Suppressor macrophage treated with lipopolysaccharide for 1 hour (primary cell): ENCODE measurements at regions not wholly inside any gene's neighbourhood (a gene's known extent, or its start where the extent isn't known, plus 50 kb on each side); places are given as distances from the start of the nearest gene placed in this dataset.
"Not testable (repeated sequence)": the region's sequence is repeated elsewhere in the genome, so short reads cannot be mapped to it uniquely, and the experiment has no call there.

Experiments used
- DNase-seq, 3 donors: peaks; one replicate each; pipeline ENCODE4 v3.0.0-alpha.2; 2020 to 2022

- DNase-seq = no peak
These were observed 111.6 kb upstream of the BTG1 start for GRCh38 chr12:92257261-92257660.

GRCh38 chr12:92255741-92256140 lies 110.1 kb upstream of the BTG1 start:
- no peak for DNase-seq

- no peak for DNase-seq
These were observed 107.7 kb upstream of the BTG1 start for GRCh38 chr12:92253301-92253700.

GRCh38 chr12:92248977-92249376 lies 103.3 kb upstream of the BTG1 start:
- no peak for DNase-seq

GRCh38 chr12:92244036-92244435 lies 98.4 kb upstream of the BTG1 start:
- no peak for DNase-seq

- no peak for DNase-seq
These were observed 97.3 kb upstream of the BTG1 start for GRCh38 chr12:92242907-92243306.

- no peak for DNase-seq
These were observed 92.3 kb upstream of the BTG1 start for GRCh38 chr12:92237762-92238523.

- DNase-seq = no peak
These were observed 91.6 kb upstream of the BTG1 start for GRCh38 chr12:92237262-92237661.

GRCh38 chr12:92235703-92236472 lies 90.2 kb upstream of the BTG1 start:
- DNase-seq = no peak

- DNase-seq = peak; percentile 44 to 53 (median 45)
These were observed 88.9 kb upstream of the BTG1 start for GRCh38 chr12:92234533-92234932.

- peak in 2 of 3 donors; percentile 27 to 44 for DNase-seq
These were observed 87.8 kb upstream of the BTG1 start for GRCh38 chr12:92233346-92234015.

GRCh38 chr12:92232371-92232932 lies 86.8 kb upstream of the BTG1 start:
- peak in 1 of 3 donors; percentile 38 for DNase-seq

GRCh38 chr12:92231945-92232344 lies 86.3 kb upstream of the BTG1 start:
- peak; percentile 21 to 70 (median 62) for DNase-seq

GRCh38 chr12:92231532-92231931 lies 85.9 kb upstream of the BTG1 start:
- DNase-seq = not testable (repeated sequence)

- DNase-seq = no peak
These were observed 83.7 kb upstream of the BTG1 start for GRCh38 chr12:92229381-92229780.

- no peak for DNase-seq
These were observed 81.3 kb upstream of the BTG1 start for GRCh38 chr12:92226961-92227360.

- no peak for DNase-seq
These were observed 80.5 kb upstream of the BTG1 start for GRCh38 chr12:92226071-92226661.

GRCh38 chr12:92224685-92225331 lies 79.2 kb upstream of the BTG1 start:
- DNase-seq = no peak

- no peak for DNase-seq
These were observed 77.8 kb upstream of the BTG1 start for GRCh38 chr12:92223481-92223880.

GRCh38 chr12:92221656-92222315 lies 76.1 kb upstream of the BTG1 start:
- DNase-seq = no peak

GRCh38 chr12:92218394-92219077 lies 72.9 kb upstream of the BTG1 start:
- DNase-seq = peak; percentile 60 to 91 (median 81)
